Liver (tissue), 8 donors: ENCODE measurements at regions not wholly inside any gene's neighbourhood (a gene's known extent, or its start where the extent isn't known, plus 50 kb on each side); places are given as distances from the start of the nearest gene placed in this dataset.

ENCODE experiments used
- DNase-seq: peaks from one replicate; pipeline ENCODE4 v3.0.0-alpha.2; 2017; ENCODE audit warnings: low spot score
- H3K27ac ChIP-seq, 2 donors: one replicate each; pipeline ENCODE4 v1.7.0; 2013; ENCODE audit warnings: inconsistent platforms in 2 of 2, low read length in 2 of 2, control low read depth in 1 of 2, low read depth in 1 of 2, mild to moderate bottlenecking in 1 of 2
- H3K27me3 ChIP-seq, 4 donors: one replicate each; pipeline versions ENCODE4 v1.6.1 to v1.7.0; 2013; ENCODE audit warnings: low read length in 3 of 4, inconsistent platforms in 1 of 4, mild to moderate bottlenecking in 1 of 4, moderate library complexity in 1 of 4; ENCODE audit not compliant: control insufficient read depth in 4 of 4, insufficient read depth in 4 of 4
- H3K36me3 ChIP-seq, 4 donors: one replicate each; pipeline versions ENCODE4 v1.6.1 to v1.7.0; 2013; ENCODE audit warnings: low read length in 3 of 4, mild to moderate bottlenecking in 3 of 4, low read depth in 1 of 4, moderate library complexity in 1 of 4; ENCODE audit not compliant: control insufficient read depth in 4 of 4, insufficient read depth in 3 of 4
- H3K4me1 ChIP-seq, 4 donors: one replicate each; pipeline versions ENCODE4 v1.6.1 to v1.7.0; 2013; ENCODE audit warnings: low read length in 3 of 4, mild to moderate bottlenecking in 3 of 4, moderate library complexity in 1 of 4; ENCODE audit not compliant: control insufficient read depth in 4 of 4, insufficient read depth in 4 of 4
- H3K4me3 ChIP-seq, 3 donors: one replicate each; pipeline versions ENCODE4 v1.6.1 to v1.7.0; 2013; ENCODE audit warnings: low read length in 3 of 3, control low read depth in 1 of 3, low read depth in 1 of 3, mild to moderate bottlenecking in 1 of 3
- H3K9ac ChIP-seq, 2 donors: one replicate each; pipeline ENCODE4 v1.7.0; 2013; ENCODE audit warnings: low read length in 2 of 2, mild to moderate bottlenecking in 2 of 2, moderate library complexity in 2 of 2, control low read depth in 1 of 2, low read depth in 1 of 2
- H3K9me3 ChIP-seq, 4 donors: one replicate each; pipeline versions ENCODE4 v1.6.1 to v1.7.0; 2013; ENCODE audit warnings: low read length in 3 of 4; ENCODE audit not compliant: control insufficient read depth in 4 of 4
- ATF3 ChIP-seq: IDR thresholded peaks from 2 replicates; pipeline ENCODE4 v1.6.1; 2016; ENCODE audit warnings: antibody characterized with exemption
- CTCF ChIP-seq: fragments of 150-350 bp; IDR thresholded peaks from 2 replicates; pipeline ENCODE4 v1.5.1; 2017; ENCODE audit warnings: improper control_type of control experiment, low read depth, low read length; ENCODE audit not compliant: missing input control
- EGR1 ChIP-seq, 2 donors: IDR thresholded peaks; 2 replicates each; pipeline ENCODE4 v1.6.1; 2016 to 2018; ENCODE audit warnings: antibody characterized with exemption in 2 of 2, low read depth in 2 of 2
- FOXA1 ChIP-seq: IDR thresholded peaks from 2 replicates; pipeline ENCODE4 v1.6.1; 2016; ENCODE audit warnings: antibody characterized with exemption
- FOXA2 ChIP-seq: IDR thresholded peaks from 2 replicates; pipeline ENCODE4 v1.6.1; 2016; ENCODE audit warnings: antibody characterized with exemption
- GABPA ChIP-seq, 2 donors: IDR thresholded peaks in 1 of 2; conservative IDR thresholded peaks in 1 of 2; 2 replicates each; pipeline ENCODE4 v1.6.1; 2016; ENCODE audit warnings: antibody characterized with exemption in 2 of 2, mild to moderate bottlenecking in 1 of 2, moderate library complexity in 1 of 2
- HNF4A ChIP-seq, 2 donors: conservative IDR thresholded peaks; 2 replicates each; pipeline ENCODE4 v1.6.1; 2016; ENCODE audit warnings: antibody characterized with exemption in 2 of 2, mild to moderate bottlenecking in 2 of 2
- HNF4G ChIP-seq: IDR thresholded peaks from 2 replicates; pipeline ENCODE4 v1.6.1; 2016; ENCODE audit warnings: antibody characterized with exemption
- JUND ChIP-seq, 2 donors: IDR thresholded peaks; 2 replicates each; pipeline ENCODE4 v1.6.1; 2016; ENCODE audit warnings: antibody characterized with exemption in 2 of 2
- MAX ChIP-seq: IDR thresholded peaks from 2 replicates; pipeline ENCODE4 v1.6.1; 2016; ENCODE audit warnings: antibody characterized with exemption
- NR2F2 ChIP-seq: IDR thresholded peaks from 2 replicates; pipeline ENCODE4 v1.6.1; 2016; ENCODE audit warnings: antibody characterized with exemption
- RAD21 ChIP-seq, 2 donors: IDR thresholded peaks; 2 replicates each; pipeline ENCODE4 v1.6.1; 2016; ENCODE audit warnings: antibody characterized with exemption in 2 of 2, mild to moderate bottlenecking in 2 of 2
- REST ChIP-seq: IDR thresholded peaks from 2 replicates; pipeline ENCODE4 v1.6.1; 2016; ENCODE audit warnings: antibody characterized with exemption, mild to moderate bottlenecking
- RXRA ChIP-seq, 2 donors: IDR thresholded peaks; 2 replicates each; pipeline ENCODE4 v1.6.1; 2017 to 2018; ENCODE audit warnings: antibody characterized with exemption in 2 of 2, mild to moderate bottlenecking in 1 of 2
- SP1 ChIP-seq: IDR thresholded peaks from 2 replicates; pipeline ENCODE4 v1.6.1; 2018; ENCODE audit warnings: antibody characterized with exemption, mild to moderate bottlenecking
- TAF1 ChIP-seq: conservative IDR thresholded peaks from 2 replicates; pipeline ENCODE4 v1.6.1; 2016; ENCODE audit warnings: antibody characterized with exemption, mild to moderate bottlenecking
- YY1 ChIP-seq: IDR thresholded peaks from 2 replicates; pipeline ENCODE4 v1.6.1; 2016; ENCODE audit warnings: antibody characterized with exemption, mild to moderate bottlenecking
- ZBTB33 ChIP-seq: IDR thresholded peaks from 2 replicates; pipeline ENCODE4 v1.6.1; 2016; ENCODE audit warnings: antibody characterized with exemption
- WGBS: extraction: QIAGEN DNeasy Blood & Tissue Kit; methylation state at CpG from one replicate; pipeline ENCODE4 v1.1.7; 2013; 5-methylcytosine and 5-hydroxymethylcytosine counted together
- donor health status: healthy.
- donor health status: healthy.
- donor health status: healthy.
- donor health status: healthy.
- donor health status: healthy.

GRCh38 chr3:20931834-20932233 lies 745.8 kb upstream of the SGO1 start:
- TF ChIP-seq ATF3 (no peak), CTCF (no peak), TAF1 (no peak), REST (no peak)
- Histone ChIP-seq H3K4me3 (no peak overlapping the region), H3K27ac (no peak overlapping the region), H3K27me3 (no peaks in the 10 kb centered on the region), H3K36me3 (no peaks in the 10 kb centered on the region), H3K4me1 (no peaks in the 10 kb centered on the region), H3K9me3 (no peaks in the 10 kb centered on the region), H3K9ac (no peak overlapping the region)
- 96% methylated on average over 1 of the region's 1 CpG for WGBS
- DNase-seq: no peak

- H3K4me1 ChIP-seq: no peaks in the 10 kb centered on the region
- DNase-seq: no peak
- H3K9ac ChIP-seq: no peak overlapping the region
- H3K27ac ChIP-seq: no peak overlapping the region
- no peaks in the 10 kb centered on the region for H3K9me3 ChIP-seq
- no peak for TF ChIP-seq FOXA2
- TF ChIP-seq TAF1: no peak
- TF ChIP-seq CTCF: peak; percentile 63
- TF ChIP-seq JUND (IDR thresholded peaks at IDR 0.05): no peak
- no peak for TF ChIP-seq REST
- TF ChIP-seq ATF3: no peak
- TF ChIP-seq HNF4A (conservative IDR thresholded peaks at IDR 0.05): peak in 1 of 2 donors; percentile 11
- TF ChIP-seq FOXA1: no peak
- no peak for TF ChIP-seq ZBTB33
- peak in 1 of 2 donors; percentile 27 for TF ChIP-seq RXRA (IDR thresholded peaks at IDR 0.05)
- TF ChIP-seq SP1: no peak
- no peak for TF ChIP-seq MAX
- TF ChIP-seq EGR1 (IDR thresholded peaks at IDR 0.05; ENCODE audit: low read depth in 2 of 2): no peak
- peak; percentile 91 to 96 for TF ChIP-seq RAD21 (IDR thresholded peaks at IDR 0.05)
- TF ChIP-seq NR2F2: no peak
- no peak for TF ChIP-seq GABPA (IDR thresholded peaks at IDR 0.05 in 1 of 2, conservative IDR thresholded peaks at IDR 0.05 in 1 of 2)
- TF ChIP-seq HNF4G: no peak
- no peak for TF ChIP-seq YY1
- WGBS: 6% methylated on average over 3 of the region's 3 CpGs
- no peak overlapping the region for H3K4me3 ChIP-seq
- no peaks in the 10 kb centered on the region for H3K36me3 ChIP-seq
- no peaks in the 10 kb centered on the region for H3K27me3 ChIP-seq
Observed at GRCh38 chr3:20930034-20930433, 744.0 kb upstream of the SGO1 start.
